H9 (cell line): ENCODE measurements at regions not wholly inside any gene's neighbourhood (a gene's known extent, or its start where the extent isn't known, plus 50 kb on each side); places are given as distances from the start of the nearest gene placed in this dataset.
"Not testable (repeated sequence)": the region's sequence is repeated elsewhere in the genome, so short reads cannot be mapped to it uniquely, and the experiment has no call there.

Experiments
- DNase-seq: peaks from one replicate; pipeline ENCODE4 v3.0.0-alpha.2; 2017
- H2AFZ ChIP-seq: one replicate; pipeline ENCODE4 v1.6.1; 2013; ENCODE audit warnings: mild to moderate bottlenecking, low read length, control low read depth, moderate library complexity
- H2AK5ac ChIP-seq: 2 replicates; pipeline ENCODE4 v1.6.1; 2013; ENCODE audit warnings: low read length, control low read depth, mixed read lengths; ENCODE audit not compliant: insufficient read length
- H2BK120ac ChIP-seq: one replicate; pipeline ENCODE4 v1.6.1; 2013; ENCODE audit warnings: low read depth, mild to moderate bottlenecking, low read length, control low read depth, inconsistent platforms; ENCODE audit not compliant: poor library complexity, severe bottlenecking
- H2BK12ac ChIP-seq: 2 replicates; pipeline ENCODE4 v1.6.1; 2013; ENCODE audit warnings: low read length, control low read depth, mixed read lengths, low read depth; ENCODE audit not compliant: insufficient read length
- H2BK15ac ChIP-seq: 2 replicates; pipeline ENCODE4 v1.6.1; 2013; ENCODE audit warnings: low read depth, low read length, control low read depth
- H2BK20ac ChIP-seq: one replicate; pipeline ENCODE4 v1.6.1; 2013; ENCODE audit warnings: low read depth, mild to moderate bottlenecking, low read length, control low read depth, inconsistent platforms; ENCODE audit not compliant: poor library complexity, severe bottlenecking
- H2BK5ac ChIP-seq: 2 replicates; pipeline ENCODE4 v1.6.1; 2013; ENCODE audit warnings: low read length, control low read depth, mixed read lengths; ENCODE audit not compliant: insufficient read length
- H3K14ac ChIP-seq: 2 replicates; pipeline ENCODE4 v1.6.1; 2013; ENCODE audit warnings: low read length, control low read depth; ENCODE audit not compliant: insufficient read depth
- H3K18ac ChIP-seq: 2 replicates; pipeline ENCODE4 v1.6.1; 2013; ENCODE audit warnings: low read depth, mild to moderate bottlenecking, mixed read lengths, low read length, control low read depth; ENCODE audit not compliant: insufficient read length
- H3K23ac ChIP-seq: 2 replicates; pipeline ENCODE4 v1.6.1; 2013; ENCODE audit warnings: low read length, control low read depth, mixed read lengths, low read depth; ENCODE audit not compliant: insufficient read length
- H3K23me2 ChIP-seq: 2 replicates; pipeline ENCODE4 v1.6.1; 2013; ENCODE audit warnings: low read depth, mild to moderate bottlenecking, mixed read lengths, low read length, control low read depth; ENCODE audit not compliant: insufficient read length, poor library complexity, severe bottlenecking
- H3K27ac ChIP-seq: 2 replicates; pipeline ENCODE4 v1.5.1; 2013; ENCODE audit warnings: low read length, control low read depth, mixed read lengths, low read depth; ENCODE audit not compliant: insufficient read length
- H3K27me3 ChIP-seq: 2 replicates; pipeline ENCODE4 v1.6.1; 2013; ENCODE audit warnings: low read length, control low read depth, inconsistent platforms; ENCODE audit not compliant: insufficient read depth
- H3K4ac ChIP-seq: 2 replicates; pipeline ENCODE4 v1.6.1; 2013; ENCODE audit warnings: low read depth, mild to moderate bottlenecking, control low read depth, inconsistent platforms, low read length, moderate library complexity
- H3K4me1 ChIP-seq: 2 replicates; pipeline ENCODE4 v1.6.1; 2013; ENCODE audit warnings: low read length, control low read depth, inconsistent platforms; ENCODE audit not compliant: insufficient read depth
- H3K4me2 ChIP-seq: 2 replicates; pipeline ENCODE4 v1.6.1; 2013; ENCODE audit warnings: low read length, control low read depth, mixed read lengths; ENCODE audit not compliant: insufficient read length, insufficient read depth
- H3K56ac ChIP-seq: 2 replicates; pipeline ENCODE4 v1.6.1; 2013; ENCODE audit warnings: low read depth, mild to moderate bottlenecking, mixed read lengths, low read length, control low read depth; ENCODE audit not compliant: insufficient read length
- H3K79me1 ChIP-seq: 2 replicates; pipeline ENCODE4 v1.6.1; 2013; ENCODE audit warnings: low read depth, mild to moderate bottlenecking, moderate library complexity, low read length, control low read depth, inconsistent platforms; ENCODE audit not compliant: insufficient read depth, poor library complexity, severe bottlenecking
- H3K79me2 ChIP-seq: 2 replicates; pipeline ENCODE4 v1.6.1; 2013; ENCODE audit warnings: low read length, control low read depth, inconsistent platforms; ENCODE audit not compliant: insufficient read depth
- H3K9ac ChIP-seq: 2 replicates; pipeline ENCODE4 v1.6.1; 2013; ENCODE audit warnings: low read length, control low read depth, mixed read lengths; ENCODE audit not compliant: insufficient read length; ENCODE audit errors: extremely low read depth
- H3K9me3 ChIP-seq: one replicate; pipeline ENCODE4 v1.6.1; 2013; ENCODE audit warnings: low read depth, low read length, inconsistent platforms; ENCODE audit not compliant: control insufficient read depth
- H3T11ph ChIP-seq: one replicate; pipeline ENCODE4 v1.6.1; 2013; ENCODE audit warnings: mild to moderate bottlenecking, low read length, control low read depth, inconsistent platforms
- H4K20me1 ChIP-seq: one replicate; pipeline ENCODE4 v1.6.1; 2013; ENCODE audit not compliant: control insufficient read depth, insufficient read length, insufficient read depth
- H4K5ac ChIP-seq: 2 replicates; pipeline ENCODE4 v1.6.1; 2013; ENCODE audit warnings: low read depth, mild to moderate bottlenecking, mixed read lengths, low read length, control low read depth; ENCODE audit not compliant: insufficient read length
- H4K8ac ChIP-seq: replicated peaks from 2 replicates; pipeline ENCODE4 v1.6.1; 2013; ENCODE audit warnings: low read length, control low read depth, mixed read lengths, low read depth; ENCODE audit not compliant: insufficient read length
- H4K91ac ChIP-seq: 2 replicates; pipeline ENCODE4 v1.6.1; 2013; ENCODE audit warnings: low read depth, mild to moderate bottlenecking, moderate library complexity, mixed read lengths, low read length, control low read depth; ENCODE audit not compliant: insufficient read length
- H3K27ac Mint-ChIP-seq, 3 experiments: 2 replicates in 2 of 3; 3 replicates in 1 of 3; pipeline ENCODE4 v1.8.0; 2020 to 2021; ENCODE audit warnings: mixed read lengths in 3 of 3, mild to moderate bottlenecking in 1 of 3, moderate library complexity in 1 of 3
- H3K27me3 Mint-ChIP-seq: 2 replicates; pipeline ENCODE4 v1.8.0; 2021; ENCODE audit warnings: low read depth, mild to moderate bottlenecking, moderate library complexity, mixed read lengths
- H3K36me3 Mint-ChIP-seq, 3 experiments: 2 replicates in 2 of 3; 3 replicates in 1 of 3; pipeline ENCODE4 v1.8.0; 2020 to 2021; ENCODE audit warnings: low read depth in 3 of 3, mixed read lengths in 3 of 3; ENCODE audit not compliant: insufficient read depth in 1 of 3
- H3K4me1 Mint-ChIP-seq, 2 experiments: 2 replicates each; pipeline ENCODE4 v1.8.0; 2020; ENCODE audit warnings: mixed read lengths in 2 of 2
- H3K4me3 Mint-ChIP-seq, 2 experiments: 2 replicates in 1 of 2; 3 replicates in 1 of 2; pipeline ENCODE4 v1.8.0; 2020 to 2021; ENCODE audit warnings: mild to moderate bottlenecking in 2 of 2, mixed read lengths in 2 of 2, moderate library complexity in 1 of 2
- H3K9me3 Mint-ChIP-seq, 2 experiments: 2 replicates in 1 of 2; 3 replicates in 1 of 2; pipeline ENCODE4 v1.8.0; 2020; ENCODE audit warnings: mild to moderate bottlenecking in 2 of 2, mixed read lengths in 2 of 2, moderate library complexity in 1 of 2
- WGBS: extraction: QIAGEN DNeasy Blood & Tissue Kit; methylation state at CpG from one replicate; pipeline ENCODE4 v1.1.7; 2013; ENCODE audit warnings: missing lambda C conversion rate, low lambda C conversion rate, mixed read lengths; ENCODE audit not compliant: insufficient read length; ENCODE audit errors: extremely low coverage; 5-methylcytosine and 5-hydroxymethylcytosine counted together
- TF ChIP-seq, protein P1 (sequence below): fragments of 200-600 bp; sonication (generic); conservative IDR thresholded peaks from 3 replicates; pipeline ENCODE4 v1.8.0; 2021; ENCODE audit warnings: antibody characterized with exemption, mild to moderate bottlenecking

DNA sequence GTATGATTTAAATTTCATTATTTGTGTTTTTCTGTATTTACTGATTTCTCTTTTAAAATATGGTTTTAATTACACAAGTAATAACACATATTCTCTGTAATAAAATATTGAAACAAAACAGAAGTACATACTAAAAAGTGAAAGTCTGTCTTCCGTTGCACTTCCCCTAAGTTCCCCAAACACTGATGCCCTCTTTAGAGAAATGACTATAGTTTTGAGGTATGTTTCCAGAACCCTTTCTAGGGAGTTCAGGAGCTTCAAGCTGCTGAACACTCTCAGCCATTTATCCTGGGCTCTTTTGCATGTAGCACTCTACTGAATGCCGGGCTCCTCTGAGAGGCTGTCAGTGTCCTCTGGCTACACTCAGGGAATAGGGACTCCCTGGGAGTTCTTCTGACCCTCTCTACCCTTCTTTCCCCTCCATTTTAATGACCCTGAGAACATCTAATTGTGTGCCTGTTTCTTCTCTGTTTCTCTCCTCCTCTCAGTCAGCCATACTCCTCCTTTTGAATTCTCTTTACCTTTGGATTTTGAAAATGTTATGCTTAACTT lies 60.4 kb upstream of the KCNAB1 start:
- Histone ChIP-seq H3K14ac (no peak overlapping the region), H2BK5ac (no peak overlapping the region), H2BK20ac (no peak overlapping the region), H3K18ac (no peak overlapping the region), H3K4ac (no peak overlapping the region), H3K23me2 (no peaks in the 10 kb centered on the region), H3K23ac (no peak overlapping the region), H3K9me3 (no peaks in the 10 kb centered on the region), H4K8ac (no peak overlapping the region), H3K9ac (no peak overlapping the region), H3K4me1 (no peaks in the 10 kb centered on the region), H3K79me2 (no peaks in the 10 kb centered on the region), H2BK120ac (no peak overlapping the region), H2AK5ac (no peak overlapping the region), H2AFZ (no peak overlapping the region), H3K79me1 (no peaks in the 10 kb centered on the region), H4K91ac (no peak overlapping the region), H4K5ac (no peak overlapping the region), H3K4me2 (no peak overlapping the region), H3K27ac (no peak overlapping the region), H4K20me1 (no peaks in the 10 kb centered on the region), H3K56ac (no peak overlapping the region), H3K27me3 (no peaks in the 10 kb centered on the region), H3T11ph (no peak overlapping the region), H2BK15ac (no peak overlapping the region), H2BK12ac (no peak overlapping the region)
- Mint-ChIP-seq H3K4me1 (peaks cover 3 to 6% of the 10 kb centered on the region in 2 experiments; a peak in 2 of 4 replicates), H3K27me3 (peaks cover 1% of the 10 kb centered on the region; the same call in 1 of the 2 replicates), H3K27ac (no peak overlapping the region), H3K9me3 (no peaks in the 10 kb centered on the region; a peak in 1 of 5 replicates), H3K4me3 (no peak overlapping the region), H3K36me3 (no peaks in the 10 kb centered on the region)
- whole genome bisulfite sequencing = no CpG with 5 or more reads among the region's 2 CpGs
- TF ChIP-seq, protein P1, sequence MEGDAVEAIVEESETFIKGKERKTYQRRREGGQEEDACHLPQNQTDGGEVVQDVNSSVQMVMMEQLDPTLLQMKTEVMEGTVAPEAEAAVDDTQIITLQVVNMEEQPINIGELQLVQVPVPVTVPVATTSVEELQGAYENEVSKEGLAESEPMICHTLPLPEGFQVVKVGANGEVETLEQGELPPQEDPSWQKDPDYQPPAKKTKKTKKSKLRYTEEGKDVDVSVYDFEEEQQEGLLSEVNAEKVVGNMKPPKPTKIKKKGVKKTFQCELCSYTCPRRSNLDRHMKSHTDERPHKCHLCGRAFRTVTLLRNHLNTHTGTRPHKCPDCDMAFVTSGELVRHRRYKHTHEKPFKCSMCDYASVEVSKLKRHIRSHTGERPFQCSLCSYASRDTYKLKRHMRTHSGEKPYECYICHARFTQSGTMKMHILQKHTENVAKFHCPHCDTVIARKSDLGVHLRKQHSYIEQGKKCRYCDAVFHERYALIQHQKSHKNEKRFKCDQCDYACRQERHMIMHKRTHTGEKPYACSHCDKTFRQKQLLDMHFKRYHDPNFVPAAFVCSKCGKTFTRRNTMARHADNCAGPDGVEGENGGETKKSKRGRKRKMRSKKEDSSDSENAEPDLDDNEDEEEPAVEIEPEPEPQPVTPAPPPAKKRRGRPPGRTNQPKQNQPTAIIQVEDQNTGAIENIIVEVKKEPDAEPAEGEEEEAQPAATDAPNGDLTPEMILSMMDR = no peak
- DNase-seq = no peak

DNA sequence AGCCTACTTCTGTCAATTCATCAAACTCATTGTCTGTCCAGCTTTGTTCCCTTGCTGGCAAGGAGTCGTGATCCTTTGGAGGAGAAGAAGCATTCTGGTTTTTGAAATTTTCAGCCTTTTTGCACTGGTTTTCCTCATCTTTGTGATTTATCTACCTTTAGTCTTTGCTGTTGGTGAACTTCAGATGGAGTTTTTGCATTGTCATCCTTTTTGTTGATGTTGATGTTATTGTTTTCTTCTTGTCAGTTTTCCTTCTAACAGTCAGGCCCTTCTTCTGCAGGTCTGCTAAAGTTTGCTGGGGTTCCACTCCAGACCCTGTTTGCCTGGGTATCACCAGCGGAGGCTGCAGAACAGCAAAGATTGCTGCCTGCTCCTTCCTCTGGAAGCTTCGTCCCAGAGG lies 52.2 kb upstream of the KCNAB1 start:
- H3K79me1 ChIP-seq, H3K14ac ChIP-seq, H3K27me3 Mint-ChIP-seq, H3K27ac Mint-ChIP-seq, H3T11ph ChIP-seq, H3K9me3 ChIP-seq, H2AFZ ChIP-seq, H2BK5ac ChIP-seq, H2BK12ac ChIP-seq, H2BK20ac ChIP-seq, H3K79me2 ChIP-seq, H4K20me1 ChIP-seq, H2AK5ac ChIP-seq, DNase-seq, H2BK15ac ChIP-seq, H3K56ac ChIP-seq, H4K91ac ChIP-seq, H3K4ac ChIP-seq, H3K36me3 Mint-ChIP-seq, H3K27me3 ChIP-seq, H2BK120ac ChIP-seq, H3K9ac ChIP-seq, H3K23ac ChIP-seq, H3K27ac ChIP-seq, H3K4me3 Mint-ChIP-seq, H3K4me2 ChIP-seq, H3K4me1 Mint-ChIP-seq, H4K8ac ChIP-seq, H3K9me3 Mint-ChIP-seq, H3K23me2 ChIP-seq, H4K5ac ChIP-seq, H3K18ac ChIP-seq, H3K4me1 ChIP-seq: not testable (repeated sequence)
- no CpG with 5 or more reads among the region's 3 CpGs for WGBS
